Muscle of back (tissue), 3 donors: ENCODE measurements at regions not wholly inside any gene's neighbourhood (a gene's known extent, or its start where the extent isn't known, plus 50 kb on each side); places are given as distances from the start of the nearest gene placed in this dataset.

Experiments used
- DNase-seq, 3 donors: peaks; one replicate each; pipeline versions ENCODE4 v3.0.0 to v3.0.0-alpha.2; 2013

DNA sequence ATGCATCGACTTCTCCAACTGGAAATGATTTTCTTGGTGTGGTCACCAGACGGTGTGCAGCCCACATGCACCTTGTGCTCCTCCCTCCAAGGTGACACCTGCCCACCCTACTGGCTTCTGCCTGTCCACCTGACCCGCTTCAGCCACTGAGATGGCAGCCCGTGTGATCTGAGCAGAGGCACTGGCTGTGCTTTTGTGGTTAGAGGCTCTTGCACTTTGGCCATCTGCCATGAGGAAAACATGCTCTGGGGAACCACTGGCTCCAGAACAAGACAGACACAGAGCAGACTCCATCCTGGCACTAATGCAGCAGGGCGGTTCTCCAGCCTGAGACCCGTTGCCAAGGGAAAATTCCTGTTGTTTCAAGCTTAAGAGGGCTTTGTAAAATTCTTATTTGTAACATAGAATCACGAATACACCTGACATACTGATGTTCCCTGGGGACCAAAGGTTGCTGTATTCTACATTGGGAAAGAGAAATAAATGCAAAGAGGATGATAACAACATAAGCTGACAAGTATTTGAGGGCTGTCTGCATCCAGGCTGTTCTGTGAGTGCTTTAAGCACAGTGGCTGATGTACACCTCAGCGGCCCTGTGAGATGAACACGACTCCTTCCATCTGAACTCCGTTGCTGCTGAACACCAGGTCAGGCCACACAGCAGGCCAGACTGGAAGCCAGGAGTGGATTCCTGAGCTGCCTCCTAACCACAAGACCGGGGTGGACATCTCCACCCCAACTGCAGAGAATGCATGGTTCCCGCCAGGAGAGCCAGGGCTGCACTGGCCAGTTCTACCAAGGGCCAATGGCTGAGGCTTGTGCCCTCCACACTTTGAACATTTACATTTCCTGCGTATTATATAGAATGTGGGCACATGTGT lies 820.4 kb downstream of the GALR1 start:
- peak in 2 of 3 donors; percentile 5 to 14 for DNase-seq

DNA sequence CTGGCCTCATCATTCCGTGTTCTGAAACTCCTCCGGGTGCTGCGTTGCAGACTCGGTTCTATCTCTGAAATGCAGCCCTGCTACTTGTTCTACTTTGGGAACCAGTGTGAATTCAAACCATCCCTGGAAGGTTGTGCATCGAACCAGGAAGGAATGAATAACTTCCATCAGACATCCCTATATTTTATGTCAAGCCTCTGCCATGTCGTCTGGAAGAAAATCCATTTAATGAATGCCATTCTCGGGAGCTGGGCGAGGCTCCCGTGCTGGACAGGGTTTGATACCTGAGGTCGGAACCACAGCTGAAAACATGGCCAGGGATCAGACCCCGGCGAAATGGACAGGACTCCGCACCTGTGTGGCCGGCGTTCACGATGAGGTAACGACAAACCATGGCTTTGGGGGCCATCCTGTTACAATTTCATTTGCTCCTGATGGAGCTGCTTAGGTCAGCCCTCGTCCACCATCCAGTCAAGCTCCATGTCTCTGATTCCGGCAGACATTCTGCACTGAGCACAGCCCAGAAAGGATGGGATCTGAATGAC lies 821.6 kb downstream of the GALR1 start:
- no peak for DNase-seq

DNA sequence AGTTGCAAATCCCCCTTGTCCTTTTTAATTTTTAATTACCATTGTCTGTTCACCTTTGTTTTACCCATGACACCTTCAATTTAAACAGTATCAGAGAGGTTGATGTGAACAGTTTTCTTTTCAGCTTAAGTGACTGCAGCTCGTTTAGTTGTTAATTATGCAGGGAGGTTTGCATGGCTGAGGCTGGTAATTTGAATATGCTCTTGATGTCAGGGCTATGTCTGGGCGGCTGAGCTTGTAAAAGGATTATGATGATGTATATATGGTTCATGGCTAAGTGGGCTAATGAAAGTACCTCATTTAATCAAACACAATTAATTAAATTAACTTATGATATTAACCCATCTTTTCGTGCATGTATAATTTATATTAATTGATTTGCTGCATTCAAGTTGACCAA lies 822.1 kb downstream of the GALR1 start:
- DNase-seq, result no peak

DNA sequence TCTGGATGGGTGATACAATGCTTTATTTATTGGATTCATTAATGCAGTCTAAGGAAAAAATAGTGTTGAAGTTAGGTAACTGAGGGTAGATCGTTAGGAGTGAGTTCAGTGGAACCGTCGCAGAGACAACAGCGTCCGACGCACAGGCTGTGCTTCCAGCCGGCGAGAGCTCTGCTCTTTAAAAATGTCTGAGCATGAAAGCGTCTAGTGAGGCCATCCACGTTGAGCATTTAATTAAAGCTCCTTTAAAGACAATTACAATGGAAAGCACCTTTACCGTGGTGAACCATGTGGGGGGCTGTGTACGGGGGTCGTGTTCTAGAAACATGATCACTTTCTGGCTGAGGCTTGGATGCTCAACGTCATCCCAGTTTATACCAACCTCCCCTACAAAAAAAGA lies 822.7 kb downstream of the GALR1 start:
- no peak for DNase-seq

DNA sequence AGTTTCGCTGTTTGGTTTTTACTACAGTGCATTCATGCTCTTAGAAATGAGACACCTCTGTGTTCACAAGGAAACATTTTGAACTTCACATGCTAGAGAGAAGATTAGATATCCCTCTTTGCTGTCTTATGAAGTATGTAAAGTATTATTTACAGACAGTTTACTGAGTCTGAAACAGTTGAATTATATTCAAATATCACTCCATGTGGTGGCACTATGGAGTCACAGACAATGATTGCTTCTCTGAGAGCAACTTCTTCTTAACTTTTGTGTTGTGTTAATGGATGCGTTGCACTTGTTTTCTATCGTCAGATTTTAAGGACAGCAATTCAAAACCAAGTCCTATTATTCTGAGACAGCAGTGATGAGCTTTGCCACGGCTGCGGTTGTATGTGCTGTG lies 823.6 kb downstream of the GALR1 start:
- DNase-seq, result peak; percentile 6 to 40 (median 7)

DNA sequence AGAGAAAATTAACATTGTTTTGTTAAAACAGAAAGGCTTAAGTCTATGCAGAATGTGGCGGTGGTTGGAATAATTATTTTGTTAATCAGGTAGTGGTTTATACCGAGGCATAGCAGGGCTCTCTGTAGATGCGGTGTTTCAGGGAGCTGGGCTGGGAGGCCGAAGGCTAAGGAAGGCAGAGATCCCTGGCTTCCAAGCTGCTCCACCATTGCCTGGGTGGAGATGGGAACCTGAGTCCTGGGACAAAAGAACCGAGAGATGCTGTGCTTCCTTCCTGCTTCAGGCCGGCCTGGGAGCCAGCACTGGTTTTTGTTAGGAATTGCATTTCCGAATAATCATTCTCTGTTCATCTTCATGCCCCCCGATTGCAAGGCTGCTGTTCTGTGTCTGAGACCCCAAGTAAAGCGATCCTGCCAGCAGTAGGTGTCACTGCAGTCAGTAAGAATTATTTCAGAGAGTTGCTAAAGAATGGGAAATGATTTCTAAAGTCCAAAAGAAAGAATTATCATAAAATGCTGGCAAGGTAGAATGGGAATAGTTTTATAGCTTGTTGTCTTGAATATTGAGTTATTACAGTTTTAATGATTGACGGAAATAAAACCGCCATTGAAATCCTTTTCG lies 824.9 kb downstream of the GALR1 start:
- DNase-seq, result no peak

DNA sequence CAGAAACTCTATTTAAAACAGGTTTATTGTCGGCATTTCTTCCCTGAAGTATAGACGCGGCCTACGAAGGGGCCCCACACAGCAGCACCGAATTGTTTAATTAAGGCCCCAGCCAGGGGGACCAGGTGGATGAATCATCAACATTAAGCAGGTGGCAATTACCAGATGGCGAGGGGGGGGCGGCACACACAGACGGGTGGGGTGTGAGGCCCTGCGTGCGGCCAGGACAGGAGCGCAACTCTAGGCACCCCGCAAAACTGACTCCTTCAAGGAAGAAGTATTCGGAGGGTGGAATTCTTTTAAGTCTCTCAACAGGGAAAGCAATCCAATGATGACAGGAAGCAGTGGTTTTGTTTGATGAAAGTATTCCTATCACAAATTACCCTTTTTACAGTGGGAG lies 830.4 kb downstream of the GALR1 start:
- no peak for DNase-seq

DNA sequence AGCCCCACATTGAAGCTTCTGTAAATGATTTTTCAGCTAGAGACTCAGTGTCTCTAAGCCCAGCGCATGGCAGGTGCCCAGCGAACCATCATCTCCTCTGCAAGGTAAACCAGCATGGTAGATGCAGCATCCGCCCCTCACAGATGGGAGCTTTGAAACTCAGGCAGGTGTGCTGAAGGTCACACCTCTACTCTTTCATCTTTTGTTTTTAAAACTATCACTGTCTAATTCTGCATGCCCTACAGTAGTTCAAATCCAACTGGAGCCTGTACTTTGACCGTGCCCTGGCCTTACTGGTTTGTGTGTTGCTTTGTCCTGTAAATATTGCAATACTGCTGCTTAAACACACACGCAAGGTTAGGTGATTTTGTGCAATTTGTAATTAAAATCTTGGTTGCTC lies 831.1 kb downstream of the GALR1 start:
- DNase-seq, result no peak

DNA sequence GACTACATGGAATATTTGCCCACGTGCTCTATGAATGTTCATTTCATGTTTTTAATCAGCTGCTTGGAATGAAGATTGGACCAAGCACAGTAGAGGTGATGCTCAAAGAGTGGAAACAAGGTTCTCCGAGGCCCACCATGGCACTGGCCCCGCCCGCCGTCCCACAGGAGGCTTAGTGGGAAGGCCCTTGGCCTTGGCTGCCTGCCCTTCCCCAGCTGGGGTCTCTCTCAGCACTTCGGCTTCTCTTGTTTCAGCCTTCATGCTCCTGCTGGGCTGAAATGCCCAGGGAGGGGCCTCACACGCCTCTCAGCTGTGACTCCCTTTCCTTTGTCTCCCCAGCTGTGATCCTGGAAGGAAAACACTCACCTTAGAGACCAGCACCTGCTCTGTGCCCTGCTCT lies 833.2 kb downstream of the GALR1 start:
- no peak for DNase-seq

DNA sequence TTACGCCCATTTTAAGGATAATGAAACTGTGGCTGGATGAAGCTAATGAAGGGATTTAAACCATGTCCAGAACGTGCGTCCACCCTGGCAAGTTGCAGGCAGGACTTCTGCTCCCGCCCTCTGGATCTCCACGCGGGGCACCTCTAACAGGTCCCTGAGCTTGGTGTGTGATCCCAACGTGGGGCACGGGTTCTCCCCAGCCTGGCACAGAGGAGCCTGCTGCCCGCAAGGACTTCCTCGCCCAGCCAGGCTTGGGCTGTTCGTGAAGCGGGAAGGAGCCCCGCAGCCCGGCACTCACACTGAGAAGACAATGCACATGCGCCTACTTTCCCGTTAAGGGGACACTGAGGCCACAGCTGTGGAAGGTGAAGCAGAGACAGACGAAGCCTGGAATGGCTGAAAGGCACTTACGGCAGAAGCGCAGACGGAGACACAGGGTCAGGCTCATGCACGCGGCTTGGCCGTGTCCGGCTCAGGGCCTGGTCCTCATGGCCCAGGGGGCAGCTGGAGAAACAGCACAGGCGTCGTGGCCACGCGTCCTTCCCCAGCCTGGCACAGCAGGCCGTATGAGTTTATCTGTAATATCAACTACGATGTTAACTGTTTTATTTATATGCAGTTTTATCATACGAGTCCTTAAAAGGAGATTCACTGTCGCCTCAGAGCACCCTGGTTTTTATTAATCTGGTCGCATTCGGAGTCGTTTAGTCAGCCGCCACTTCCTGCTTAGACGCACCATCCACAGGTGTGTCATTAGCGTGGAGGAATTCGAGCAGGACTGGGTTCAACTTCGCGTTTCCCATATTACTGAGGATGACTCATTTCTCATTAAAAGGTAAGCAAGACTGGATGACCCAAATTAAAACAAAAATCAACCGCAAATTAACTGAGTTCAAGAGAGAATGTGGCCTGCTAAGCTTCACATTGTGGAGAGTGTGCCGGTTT lies 835.9 kb downstream of the GALR1 start:
- no peak for DNase-seq

DNA sequence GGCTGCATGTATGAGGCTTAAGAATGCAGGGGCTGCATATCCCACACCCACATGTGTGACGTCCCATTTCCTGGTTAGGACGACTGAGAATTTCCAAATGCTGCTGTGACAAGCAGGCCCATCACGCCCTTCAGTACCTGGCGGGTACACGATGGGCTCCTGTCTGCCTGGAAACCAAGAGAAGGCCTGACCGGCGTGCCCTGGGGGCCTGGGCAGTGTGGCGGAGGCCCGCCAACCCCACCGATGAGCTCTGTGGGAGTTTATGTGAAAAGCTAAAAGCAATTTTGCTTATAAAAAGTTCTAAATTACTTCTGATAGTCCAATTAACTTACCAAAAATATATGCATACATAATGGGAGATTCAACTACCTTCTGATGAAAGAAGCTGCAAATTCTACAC lies 837.3 kb downstream of the GALR1 start:
- DNase-seq, result no peak

DNA sequence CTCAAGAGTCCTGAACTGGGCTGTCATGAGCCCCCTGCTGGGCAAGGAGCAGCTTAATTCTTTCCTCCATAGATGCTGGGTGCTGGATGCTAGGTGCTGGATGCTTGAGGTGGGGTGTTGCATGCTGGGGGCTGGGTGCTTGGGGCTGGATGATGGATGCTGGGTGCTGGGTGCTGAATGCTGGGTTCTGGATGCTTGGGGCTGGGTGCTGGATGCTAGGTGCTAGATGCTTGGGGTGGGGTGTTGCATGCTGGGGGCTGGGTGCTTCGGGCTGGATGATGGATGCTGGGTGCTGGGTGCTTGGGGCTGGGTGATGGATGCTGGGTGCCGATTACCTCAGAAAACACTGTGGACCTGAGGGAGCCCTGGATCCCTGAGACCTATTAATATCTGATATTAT lies 837.7 kb downstream of the GALR1 start:
- DNase-seq, result no peak

DNA sequence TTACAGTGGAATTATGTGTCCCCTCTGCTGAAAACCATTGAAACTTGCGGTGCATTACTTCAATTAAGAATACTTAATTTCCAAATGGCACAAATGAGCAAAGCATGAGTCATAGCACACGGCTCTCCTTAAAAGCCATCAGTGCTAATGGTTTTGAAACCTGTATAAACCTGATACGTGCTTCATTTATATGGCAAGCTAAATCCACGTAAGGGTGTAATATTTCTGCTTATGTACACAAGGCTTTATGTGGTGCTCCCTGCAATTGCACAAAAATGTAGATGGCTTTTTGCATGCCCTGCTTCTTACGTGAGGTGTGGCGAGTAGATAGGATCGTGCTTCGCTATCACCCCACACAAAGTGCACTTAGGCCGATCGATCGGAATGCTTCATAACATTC lies 840.9 kb downstream of the GALR1 start:
- no peak for DNase-seq

DNA sequence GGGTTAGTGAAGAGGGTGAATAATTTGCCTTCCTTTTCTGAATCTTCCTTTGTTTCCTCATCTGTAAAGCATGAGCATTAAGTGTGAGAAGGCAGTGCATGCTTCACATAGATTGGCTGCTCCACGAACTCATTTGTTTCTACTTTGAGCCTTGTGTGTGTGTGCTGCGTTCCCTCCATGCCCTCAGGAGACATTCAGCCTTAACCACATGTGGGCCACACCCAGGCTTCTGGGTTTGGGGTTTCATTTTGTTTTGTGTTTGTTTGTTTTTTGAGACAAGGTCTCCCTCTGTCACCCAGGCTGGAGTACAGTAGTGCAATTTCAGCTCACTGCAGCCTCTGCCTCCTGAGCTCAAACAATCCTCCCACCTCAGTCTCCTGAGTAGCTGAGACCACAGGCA lies 843.3 kb downstream of the GALR1 start:
- DNase-seq, result no peak

DNA sequence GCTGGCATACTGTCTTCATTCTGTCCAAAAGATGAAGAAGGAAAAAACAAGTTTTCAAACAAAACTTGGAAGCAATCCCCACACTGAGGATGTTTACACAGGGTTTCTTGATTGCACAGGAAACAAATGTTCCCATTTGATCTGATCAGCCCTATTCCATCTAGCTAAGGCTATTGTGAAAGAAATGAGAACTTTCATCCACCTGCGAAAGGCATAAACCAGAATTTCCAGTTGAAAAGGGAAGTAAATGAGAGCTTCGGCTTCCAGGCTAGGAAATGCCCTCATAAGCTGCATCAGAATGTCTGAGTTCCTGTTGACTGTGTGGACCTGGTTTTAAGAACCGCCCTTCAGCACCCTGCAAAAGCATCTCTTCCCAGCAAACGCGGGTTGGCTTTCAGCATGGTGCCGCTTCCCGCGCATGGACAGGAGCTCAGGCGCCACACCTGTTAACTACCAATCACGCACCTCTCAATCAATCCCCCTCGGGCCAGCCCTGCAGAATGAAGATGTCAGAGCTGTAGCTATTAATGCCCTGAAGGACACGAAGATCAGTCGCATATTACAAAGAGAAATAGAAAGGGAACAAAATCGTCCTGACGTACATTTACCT lies 850.4 kb downstream of the GALR1 start:
- no peak for DNase-seq

DNA sequence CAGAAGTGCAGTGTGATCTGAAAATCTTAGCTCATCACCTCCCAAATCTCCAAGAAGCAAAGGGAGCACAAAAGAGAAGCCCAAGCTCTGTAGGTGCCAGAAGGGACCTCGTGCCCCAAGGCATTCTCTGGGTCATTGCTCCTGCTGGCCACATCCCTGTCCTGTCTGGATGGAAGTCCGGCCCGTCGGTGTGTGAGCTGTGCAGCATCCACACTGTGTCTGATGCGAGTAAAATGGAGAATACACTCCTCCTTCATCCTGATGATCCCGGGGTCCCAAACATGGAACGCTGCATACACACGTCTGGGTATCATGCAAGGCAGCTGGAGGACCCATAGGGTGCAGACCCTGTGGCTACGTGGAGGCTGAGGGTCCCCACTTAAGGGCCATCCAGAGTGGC lies 851.4 kb downstream of the GALR1 start:
- no peak for DNase-seq

DNA sequence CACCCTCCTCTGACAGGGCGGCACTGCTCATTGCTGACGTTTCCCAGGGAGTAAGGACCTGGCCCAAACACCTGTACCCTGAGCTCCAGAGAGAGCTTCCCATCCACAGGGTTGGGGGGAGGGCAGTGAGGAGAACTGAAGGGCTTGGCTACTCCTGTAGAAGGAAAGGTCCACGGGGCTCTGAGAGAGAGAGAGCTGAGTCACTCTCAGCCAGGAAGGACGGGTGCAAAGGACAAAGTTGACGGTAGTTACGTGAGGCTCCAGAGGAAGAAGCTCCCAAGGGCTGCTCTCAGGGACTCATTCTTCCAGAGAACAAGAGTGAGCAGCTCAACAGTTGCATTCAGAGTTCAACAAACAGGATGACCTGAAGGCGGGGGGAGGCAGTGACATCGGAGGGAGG lies 852.5 kb downstream of the GALR1 start:
- no peak for DNase-seq

DNA sequence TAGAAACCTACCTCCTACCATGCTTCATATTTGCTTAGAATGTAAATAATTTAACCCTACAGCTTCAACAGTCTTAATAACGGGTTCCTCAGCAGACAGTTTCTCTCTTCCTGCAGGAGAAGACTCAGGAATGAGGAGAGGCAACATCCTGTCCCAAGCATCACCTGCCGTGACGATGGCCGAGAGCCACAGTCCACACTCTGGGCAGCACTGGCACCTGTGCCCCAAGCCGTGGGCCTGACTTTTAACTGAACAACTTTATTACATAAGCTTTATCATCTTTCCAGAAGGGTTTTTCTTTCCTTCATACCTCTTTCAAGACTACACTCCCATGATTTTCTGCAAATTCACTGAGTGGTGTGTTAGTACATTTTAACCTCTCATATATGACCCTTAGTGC lies 856.0 kb downstream of the GALR1 start:
- no peak for DNase-seq

DNA sequence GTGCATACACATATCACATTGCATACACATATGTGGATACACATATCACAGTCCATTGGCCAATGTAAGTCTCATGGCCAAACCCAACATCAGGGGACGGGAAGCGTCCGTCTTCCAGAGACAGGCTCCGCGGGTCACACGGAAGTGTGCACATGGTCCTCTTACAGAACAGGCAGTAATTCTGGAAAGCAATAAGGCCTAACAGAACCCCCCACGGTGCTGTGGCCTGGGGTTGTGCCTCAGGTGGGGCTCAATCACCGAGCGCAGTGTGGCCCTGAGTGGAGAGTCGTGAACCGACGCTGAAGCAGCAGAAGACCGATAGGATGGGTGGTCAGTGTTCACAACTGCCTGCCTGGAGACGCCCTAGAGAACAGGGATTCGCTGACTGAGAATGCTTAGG lies 857.3 kb downstream of the GALR1 start:
- DNase-seq, result no peak

DNA sequence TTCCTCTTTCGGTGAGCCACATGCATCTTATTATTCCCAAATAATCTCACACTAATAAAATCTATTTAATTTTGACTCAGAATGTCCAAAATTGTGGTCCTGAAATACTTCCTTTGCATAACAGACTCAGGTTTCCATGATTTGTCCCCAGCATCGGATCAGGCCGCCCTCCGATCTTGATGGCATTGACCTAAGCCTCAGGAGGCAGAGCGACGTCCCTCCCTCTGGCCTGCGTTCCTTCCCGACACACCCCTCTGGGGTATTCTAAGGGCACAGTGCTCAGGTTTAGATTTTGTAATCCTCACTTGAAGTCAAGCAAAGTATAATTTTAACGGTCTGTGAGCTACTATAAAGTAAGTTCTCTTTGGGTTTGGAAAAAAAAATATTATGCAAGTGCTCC lies 857.7 kb downstream of the GALR1 start:
- no peak for DNase-seq

DNA sequence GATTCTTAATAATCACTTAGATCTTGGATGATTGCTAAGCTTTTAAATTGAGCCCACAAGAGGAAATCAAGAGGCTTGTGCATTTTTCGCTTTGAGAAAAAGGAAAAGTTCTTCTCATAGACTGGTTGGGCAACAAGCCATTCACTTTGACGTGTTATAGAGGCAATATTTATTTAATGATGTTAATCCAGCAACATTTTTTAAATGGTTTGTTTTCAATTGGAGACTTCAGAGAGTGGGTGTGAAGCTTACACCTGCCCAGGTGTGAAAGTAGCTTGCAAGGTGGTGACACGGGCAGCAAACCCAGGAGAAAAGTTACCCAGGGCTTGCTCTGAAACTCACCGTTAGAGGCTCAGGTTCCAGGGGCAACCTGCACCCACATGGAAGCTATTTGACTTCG lies 858.9 kb downstream of the GALR1 start:
- no peak for DNase-seq
